IMR-90 (cell line): ENCODE measurements at regions not wholly inside any gene's neighbourhood (a gene's known extent, or its start where the extent isn't known, plus 50 kb on each side); places are given as distances from the start of the nearest gene placed in this dataset.

Source experiments
- ATAC-seq: fragments of 200-7000 bp; cut with Tn5 transposase; 2 replicates; pipeline ENCODE4 v1.9.1; 2020; ENCODE audit warnings: low read depth, mild to moderate bottlenecking, moderate library complexity
- BruUV-seq: library from RNA; stranded (reverse); fragments of 400-500 nt; replicated peaks from 2 replicates; lab custom pipeline; 2021; lab: Mats Ljungman, UMichigan
- CTCF ChIA-PET: fragments of 300-600 bp; formaldehyde crosslinking; extraction: SDS; loops from one replicate; lab custom pipeline; 2021; ENCODE audit warnings: antibody characterized with exemption; lab: Yijun Ruan, JAX
- POLR2A ChIA-PET: fragments of 300-600 bp; sonication (Branson Sonifier 250); formaldehyde crosslinking; loops from one replicate; lab custom pipeline; 2022; ENCODE audit warnings: antibody characterized with exemption; ENCODE audit not compliant: unreplicated experiment; lab: Charles Lee
- DNase-seq: peaks from one replicate; pipeline ENCODE4 v3.0.0; 2013
- H2AFZ ChIP-seq: replicated peaks from 2 replicates; pipeline ENCODE3; 2013; ENCODE audit warnings: low read length, mild to moderate bottlenecking; ENCODE audit not compliant: poor library complexity
- H2AK5ac ChIP-seq: 2 replicates; pipeline ENCODE4 v1.6.1; 2013; ENCODE audit warnings: low read depth, low read length, inconsistent platforms
- H2AK9ac ChIP-seq: replicated peaks from 2 replicates; pipeline ENCODE3; 2013; ENCODE audit warnings: mild to moderate bottlenecking, low read depth, low read length, moderate library complexity; ENCODE audit not compliant: poor library complexity
- H2BK120ac ChIP-seq: 2 replicates; pipeline ENCODE4 v1.6.1; 2013; ENCODE audit warnings: low read depth, low read length, inconsistent platforms
- H2BK15ac ChIP-seq: 3 replicates; pipeline ENCODE4 v1.6.1; 2013; ENCODE audit warnings: low read depth, low read length, inconsistent platforms
- H2BK20ac ChIP-seq: 2 replicates; pipeline ENCODE4 v1.6.1; 2013; ENCODE audit warnings: low read depth, mild to moderate bottlenecking, inconsistent platforms, low read length, moderate library complexity
- H2BK5ac ChIP-seq: 2 replicates; pipeline ENCODE4 v1.6.1; 2013; ENCODE audit warnings: mild to moderate bottlenecking, low read depth, low read length, inconsistent platforms; ENCODE audit not compliant: poor library complexity, severe bottlenecking
- H3K14ac ChIP-seq: replicated peaks from 2 replicates; pipeline ENCODE4 v1.6.1; 2013; ENCODE audit warnings: low read depth, low read length, inconsistent platforms
- H3K18ac ChIP-seq: 2 replicates; pipeline ENCODE4 v1.6.1; 2013; ENCODE audit warnings: low read depth, low read length, control low read depth
- H3K23ac ChIP-seq: 2 replicates; pipeline ENCODE4 v1.6.1; 2013; ENCODE audit warnings: low read depth, low read length, inconsistent platforms
- H3K27ac ChIP-seq: 2 replicates; pipeline ENCODE4 v1.5.1; 2013; ENCODE audit warnings: mild to moderate bottlenecking, control low read depth, low read length; ENCODE audit not compliant: insufficient read depth
- H3K27me3 ChIP-seq: 2 replicates; pipeline ENCODE4 v1.6.1; 2013; ENCODE audit warnings: low read length; ENCODE audit not compliant: control insufficient read depth, insufficient read depth
- H3K36me3 ChIP-seq: 2 replicates; pipeline ENCODE4 v1.6.1; 2013; ENCODE audit warnings: low read length, mixed read lengths; ENCODE audit not compliant: control insufficient read depth, insufficient read depth
- H3K4ac ChIP-seq: 2 replicates; pipeline ENCODE4 v1.6.1; 2013; ENCODE audit warnings: low read depth, low read length, inconsistent platforms
- H3K4me1 ChIP-seq: 2 replicates; pipeline ENCODE4 v1.6.1; 2013; ENCODE audit warnings: low read length, mixed read lengths; ENCODE audit not compliant: control insufficient read depth, insufficient read depth
- H3K4me2 ChIP-seq: 2 replicates; pipeline ENCODE4 v1.6.1; 2013; ENCODE audit warnings: low read depth, mild to moderate bottlenecking, control low read depth, low read length, moderate library complexity
- H3K4me3 ChIP-seq: 2 replicates; pipeline ENCODE4 v1.5.1; 2013; ENCODE audit warnings: low read depth, mild to moderate bottlenecking, control low read depth, low read length, moderate library complexity; ENCODE audit not compliant: insufficient read depth
- H3K56ac ChIP-seq: 2 replicates; pipeline ENCODE4 v1.6.1; 2013; ENCODE audit warnings: low read length, inconsistent platforms; ENCODE audit not compliant: insufficient read depth; ENCODE audit errors: extremely low read depth
- H3K79me1 ChIP-seq, 2 experiments: 2 replicates each; pipeline ENCODE4 v1.6.1; 2013; ENCODE audit warnings: low read length in 2 of 2, inconsistent platforms in 1 of 2, low read depth in 1 of 2
- H3K9ac ChIP-seq: 2 replicates; pipeline ENCODE4 v1.6.1; 2013; ENCODE audit warnings: low read depth, low read length, control low read depth
- H3K9me1 ChIP-seq: 2 replicates; pipeline ENCODE4 v1.6.1; 2013; ENCODE audit warnings: low read length, inconsistent platforms; ENCODE audit not compliant: insufficient read depth
- H3K9me3 ChIP-seq: 2 replicates; pipeline ENCODE4 v1.6.1; 2013; ENCODE audit warnings: low read length; ENCODE audit not compliant: control insufficient read depth, insufficient read depth
- H4K20me1 ChIP-seq: 2 replicates; pipeline ENCODE4 v1.6.1; 2013; ENCODE audit warnings: low read length, inconsistent platforms; ENCODE audit not compliant: insufficient read depth
- H4K5ac ChIP-seq: 2 replicates; pipeline ENCODE4 v1.6.1; 2013; ENCODE audit warnings: mild to moderate bottlenecking, low read depth, low read length, control low read depth
- H4K8ac ChIP-seq, 2 experiments: 2 replicates each; pipeline ENCODE4 v1.6.1; 2013; ENCODE audit warnings: low read depth in 2 of 2, low read length in 2 of 2, control low read depth in 1 of 2, inconsistent platforms in 1 of 2
- H4K91ac ChIP-seq: 2 replicates; pipeline ENCODE4 v1.6.1; 2013; ENCODE audit warnings: low read depth, low read length, inconsistent platforms; ENCODE audit not compliant: insufficient read depth
- BHLHE40 ChIP-seq: fragments of 150-350 bp; IDR thresholded peaks from 2 replicates; pipeline ENCODE4 v1.6.1; 2016; ENCODE audit warnings: mild to moderate bottlenecking, low read depth, low read length
- NFE2L2 ChIP-seq: fragments of 150-350 bp; IDR thresholded peaks from 2 replicates; pipeline ENCODE4 v1.6.1; 2016; ENCODE audit warnings: low read depth, mild to moderate bottlenecking, low read length
- WGBS, 2 experiments: methylation state at CpG; one replicate each; pipeline versions ENCODE4 v1.1.5 to v1.1.7; 2013; ENCODE audit warnings: missing lambda C conversion rate in 2 of 2; ENCODE audit not compliant: insufficient read length in 1 of 2; ENCODE audit errors: extremely low coverage in 2 of 2; 5-methylcytosine and 5-hydroxymethylcytosine counted together
- dilution Hi-C: fragments of 300-500 bp; cut with HindIII; formaldehyde crosslinking; loops from one replicate; pipeline ENCODE4 v1.14.3; 2018; ENCODE audit warnings: low sequenced_read_pairs; ENCODE audit not compliant: unreplicated experiment
- in situ Hi-C: fragments of 300-500 bp; cut with MboI; formaldehyde crosslinking; loops from 3 replicates; pipeline ENCODE4 v1.14.3; 2019; ENCODE audit warnings: low sequenced_read_pairs, inconsistent platforms, mixed read lengths
- intact Hi-C: fragments of 100-400 bp; cut with micrococcal nuclease; formaldehyde crosslinking; loops from 2 replicates; pipeline ENCODE4 v1.10.0; 2022

DNA sequence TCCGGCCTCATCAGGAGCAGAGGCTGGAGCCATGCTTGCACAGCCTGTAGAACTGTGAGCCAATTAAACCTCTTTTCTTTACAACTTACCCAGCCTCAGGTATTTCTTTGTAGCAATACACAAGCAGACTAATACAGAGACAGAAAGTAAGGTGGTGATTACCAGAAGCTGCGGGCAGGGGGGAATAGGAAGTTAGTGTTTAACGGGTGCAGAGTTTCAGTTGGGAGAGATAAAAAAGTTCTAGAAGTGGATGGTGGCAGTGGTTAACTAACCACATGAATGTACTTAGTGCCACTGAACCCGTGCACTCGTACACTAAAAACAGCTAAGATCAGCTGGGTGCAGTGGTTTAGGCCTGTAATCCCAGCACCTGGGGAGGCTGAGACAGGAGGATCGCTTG lies 80.4 kb upstream of the TARDBP start:
- CTCF ChIA-PET, result no interaction called here

More for the DNA sequence above, 80.4 kb upstream of the TARDBP start:
- Histone ChIP-seq H3K9ac (no peak overlapping the region), H2BK120ac (no peak overlapping the region), H4K5ac (no peak overlapping the region), H3K4me3 (no peak overlapping the region), H4K8ac (no peak overlapping the region), H2AFZ (no peak overlapping the region), H3K18ac (no peak overlapping the region), H2BK15ac (no peak overlapping the region), H3K23ac (no peak overlapping the region), H3K4ac (no peak overlapping the region), H4K91ac (no peak overlapping the region), H3K9me1 (no peaks in the 10 kb centered on the region), H2BK5ac (no peak overlapping the region), H3K4me1 (no peaks in the 10 kb centered on the region), H3K56ac (no peak overlapping the region), H2AK9ac (no peak overlapping the region), H3K27ac (no peak overlapping the region), H3K4me2 (no peak overlapping the region), H3K14ac (no peak overlapping the region), H2AK5ac (no peak overlapping the region), H2BK20ac (no peak overlapping the region), H3K27me3 (peaks cover 5% of the 10 kb centered on the region), H4K20me1 (no peaks in the 10 kb centered on the region), H3K36me3 (no peaks in the 10 kb centered on the region), H3K79me1 (no peaks in the 10 kb centered on the region), H3K9me3 (peaks cover 7% of the 10 kb centered on the region)
- WGBS, 2 experiments, result 75% methylated on average over 2 of the region's 6 CpGs; no CpG with 5 or more reads in 1 of the 2 experiments
- TF ChIP-seq NFE2L2 (no peak), BHLHE40 (no peak)
- no peak for DNase-seq
- POLR2A ChIA-PET, result no interaction called here
- no TSS peak for BruUV-seq
- dilution Hi-C loops, result no loop called here
- ATAC-seq, result no peak
- in situ Hi-C loops, result no loop called here
- intact Hi-C loops, result no loop called here
